HEK293 (cell line): ENCODE measurements at regions not wholly inside any gene's neighbourhood (a gene's known extent, or its start where the extent isn't known, plus 50 kb on each side); places are given as distances from the start of the nearest gene placed in this dataset.

Source experiments
- KLF8 ChIP-seq: fragments of 450-650 bp; formaldehyde crosslinking; IDR thresholded peaks from 2 replicates; pipeline ENCODE4 v1.5.1; 2016; ENCODE audit warnings: missing biosample characterization, missing genetic modification characterization
- REPIN1 ChIP-seq: fragments of 450-650 bp; formaldehyde crosslinking; IDR thresholded peaks from 2 replicates; pipeline ENCODE4 v1.5.1; 2017; ENCODE audit warnings: missing biosample characterization, missing genetic modification characterization, low read depth
- ZBTB20 ChIP-seq: fragments of 450-650 bp; formaldehyde crosslinking; IDR thresholded peaks from 2 replicates; pipeline ENCODE4 v1.5.1; 2016; ENCODE audit warnings: missing biosample characterization, missing genetic modification characterization
- ZFP41 ChIP-seq: fragments of 450-650 bp; formaldehyde crosslinking; IDR thresholded peaks from 2 replicates; pipeline ENCODE4 v1.5.1; 2016; ENCODE audit warnings: missing biosample characterization, missing genetic modification characterization, borderline replicate concordance
- ZNF138 ChIP-seq: fragments of 450-650 bp; formaldehyde crosslinking; IDR thresholded peaks from 2 replicates; pipeline ENCODE4 v1.5.1; 2016; ENCODE audit warnings: missing biosample characterization, missing genetic modification characterization, borderline replicate concordance
- ZNF274 ChIP-seq, 2 experiments: fragments of 200-500 bp in 1 of 2; fragments of 450-650 bp in 1 of 2; sonication (Bioruptor generic) in 1 of 2; formaldehyde crosslinking in 1 of 2; IDR thresholded peaks; 2 replicates each; pipeline versions ENCODE4 v1.5.1 to v1.6.1; 2014 to 2016; ENCODE audit warnings: borderline replicate concordance in 1 of 2, inconsistent platforms in 1 of 2, low read length in 1 of 2, missing biosample characterization in 1 of 2, missing genetic modification characterization in 1 of 2
- ZNF366 ChIP-seq: fragments of 450-650 bp; formaldehyde crosslinking; conservative IDR thresholded peaks from 2 replicates; pipeline ENCODE4 v1.5.1; 2016; ENCODE audit warnings: missing biosample characterization, missing genetic modification characterization
- ZNF423 ChIP-seq: fragments of 450-650 bp; formaldehyde crosslinking; IDR thresholded peaks from 2 replicates; pipeline ENCODE4 v1.5.1; 2016; ENCODE audit warnings: missing biosample characterization, missing genetic modification characterization
- ZNF549 ChIP-seq: fragments of 450-650 bp; IDR thresholded peaks from 2 replicates; pipeline ENCODE4 v1.5.1; 2018; ENCODE audit warnings: missing biosample characterization, missing genetic modification characterization, mild to moderate bottlenecking, inconsistent platforms, moderate library complexity
- TF ChIP-seq, protein P1 (sequence below): fragments of 450-650 bp; formaldehyde crosslinking; IDR thresholded peaks from 2 replicates; pipeline ENCODE4 v1.5.1; 2017; ENCODE audit warnings: missing biosample characterization, missing genetic modification characterization
- TF ChIP-seq, protein P2 (sequence below): fragments of 450-650 bp; formaldehyde crosslinking; IDR thresholded peaks from 2 replicates; pipeline ENCODE4 v1.5.1; 2016; ENCODE audit warnings: missing biosample characterization, missing genetic modification characterization
- TF ChIP-seq, protein P3 (sequence below): fragments of 450-650 bp; formaldehyde crosslinking; IDR thresholded peaks from 2 replicates; pipeline ENCODE4 v1.5.1; 2016; ENCODE audit warnings: missing biosample characterization, missing genetic modification characterization
- TF ChIP-seq, protein P4 (sequence below): fragments of 450-650 bp; formaldehyde crosslinking; IDR thresholded peaks from 2 replicates; pipeline ENCODE4 v1.5.1; 2016; ENCODE audit warnings: missing biosample characterization, missing genetic modification characterization

DNA sequence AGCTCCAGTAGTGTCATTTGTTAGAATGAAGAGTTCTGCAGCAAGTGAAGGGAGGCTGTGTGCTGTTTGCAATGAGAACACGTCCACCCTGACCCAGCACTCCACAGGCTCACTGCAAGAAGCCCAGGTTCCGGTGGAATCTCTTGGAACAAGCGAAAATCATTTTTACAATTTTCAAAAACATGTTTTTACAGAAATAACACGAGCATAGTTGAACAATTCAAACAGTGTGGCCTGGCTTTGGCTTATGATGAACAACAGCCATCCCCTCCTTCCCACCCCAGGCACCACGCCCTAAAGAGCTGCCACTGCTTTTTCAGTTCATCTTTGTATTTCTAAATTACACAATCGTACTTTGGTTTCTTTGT, 59.5 kb upstream of the KY start:
- TF ChIP-seq ZBTB20 (tag by site-specific recombination) (no peak), ZNF366 (tag by site-specific recombination) (no peak), ZNF423 (tag by site-specific recombination) (no peak), ZNF274 (IDR thresholded peaks at IDR 0.05; ENCODE audit: low read length) (no peak), ZNF274 (tag by site-specific recombination; IDR thresholded peaks at IDR 0.05; ENCODE audit: borderline replicate concordance) (no peak), ZFP41 (tag by site-specific recombination) (no peak), KLF8 (no peak), ZNF549 (tag by site-specific recombination) (no peak), ZNF138 (no peak), REPIN1 (tag by site-specific recombination) (no peak)
- TF ChIP-seq, protein P1, sequence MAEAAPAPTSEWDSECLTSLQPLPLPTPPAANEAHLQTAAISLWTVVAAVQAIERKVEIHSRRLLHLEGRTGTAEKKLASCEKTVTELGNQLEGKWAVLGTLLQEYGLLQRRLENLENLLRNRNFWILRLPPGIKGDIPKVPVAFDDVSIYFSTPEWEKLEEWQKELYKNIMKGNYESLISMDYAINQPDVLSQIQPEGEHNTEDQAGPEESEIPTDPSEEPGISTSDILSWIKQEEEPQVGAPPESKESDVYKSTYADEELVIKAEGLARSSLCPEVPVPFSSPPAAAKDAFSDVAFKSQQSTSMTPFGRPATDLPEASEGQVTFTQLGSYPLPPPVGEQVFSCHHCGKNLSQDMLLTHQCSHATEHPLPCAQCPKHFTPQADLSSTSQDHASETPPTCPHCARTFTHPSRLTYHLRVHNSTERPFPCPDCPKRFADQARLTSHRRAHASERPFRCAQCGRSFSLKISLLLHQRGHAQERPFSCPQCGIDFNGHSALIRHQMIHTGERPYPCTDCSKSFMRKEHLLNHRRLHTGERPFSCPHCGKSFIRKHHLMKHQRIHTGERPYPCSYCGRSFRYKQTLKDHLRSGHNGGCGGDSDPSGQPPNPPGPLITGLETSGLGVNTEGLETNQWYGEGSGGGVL = no peak
- TF ChIP-seq, protein P2, sequence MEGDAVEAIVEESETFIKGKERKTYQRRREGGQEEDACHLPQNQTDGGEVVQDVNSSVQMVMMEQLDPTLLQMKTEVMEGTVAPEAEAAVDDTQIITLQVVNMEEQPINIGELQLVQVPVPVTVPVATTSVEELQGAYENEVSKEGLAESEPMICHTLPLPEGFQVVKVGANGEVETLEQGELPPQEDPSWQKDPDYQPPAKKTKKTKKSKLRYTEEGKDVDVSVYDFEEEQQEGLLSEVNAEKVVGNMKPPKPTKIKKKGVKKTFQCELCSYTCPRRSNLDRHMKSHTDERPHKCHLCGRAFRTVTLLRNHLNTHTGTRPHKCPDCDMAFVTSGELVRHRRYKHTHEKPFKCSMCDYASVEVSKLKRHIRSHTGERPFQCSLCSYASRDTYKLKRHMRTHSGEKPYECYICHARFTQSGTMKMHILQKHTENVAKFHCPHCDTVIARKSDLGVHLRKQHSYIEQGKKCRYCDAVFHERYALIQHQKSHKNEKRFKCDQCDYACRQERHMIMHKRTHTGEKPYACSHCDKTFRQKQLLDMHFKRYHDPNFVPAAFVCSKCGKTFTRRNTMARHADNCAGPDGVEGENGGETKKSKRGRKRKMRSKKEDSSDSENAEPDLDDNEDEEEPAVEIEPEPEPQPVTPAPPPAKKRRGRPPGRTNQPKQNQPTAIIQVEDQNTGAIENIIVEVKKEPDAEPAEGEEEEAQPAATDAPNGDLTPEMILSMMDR (tag by site-specific recombination) = no peak
- TF ChIP-seq, protein P3, sequence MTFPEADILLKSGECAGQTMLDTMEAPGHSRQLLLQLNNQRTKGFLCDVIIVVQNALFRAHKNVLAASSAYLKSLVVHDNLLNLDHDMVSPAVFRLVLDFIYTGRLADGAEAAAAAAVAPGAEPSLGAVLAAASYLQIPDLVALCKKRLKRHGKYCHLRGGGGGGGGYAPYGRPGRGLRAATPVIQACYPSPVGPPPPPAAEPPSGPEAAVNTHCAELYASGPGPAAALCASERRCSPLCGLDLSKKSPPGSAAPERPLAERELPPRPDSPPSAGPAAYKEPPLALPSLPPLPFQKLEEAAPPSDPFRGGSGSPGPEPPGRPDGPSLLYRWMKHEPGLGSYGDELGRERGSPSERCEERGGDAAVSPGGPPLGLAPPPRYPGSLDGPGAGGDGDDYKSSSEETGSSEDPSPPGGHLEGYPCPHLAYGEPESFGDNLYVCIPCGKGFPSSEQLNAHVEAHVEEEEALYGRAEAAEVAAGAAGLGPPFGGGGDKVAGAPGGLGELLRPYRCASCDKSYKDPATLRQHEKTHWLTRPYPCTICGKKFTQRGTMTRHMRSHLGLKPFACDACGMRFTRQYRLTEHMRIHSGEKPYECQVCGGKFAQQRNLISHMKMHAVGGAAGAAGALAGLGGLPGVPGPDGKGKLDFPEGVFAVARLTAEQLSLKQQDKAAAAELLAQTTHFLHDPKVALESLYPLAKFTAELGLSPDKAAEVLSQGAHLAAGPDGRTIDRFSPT (tag by site-specific recombination) = no peak
- TF ChIP-seq, protein P4, sequence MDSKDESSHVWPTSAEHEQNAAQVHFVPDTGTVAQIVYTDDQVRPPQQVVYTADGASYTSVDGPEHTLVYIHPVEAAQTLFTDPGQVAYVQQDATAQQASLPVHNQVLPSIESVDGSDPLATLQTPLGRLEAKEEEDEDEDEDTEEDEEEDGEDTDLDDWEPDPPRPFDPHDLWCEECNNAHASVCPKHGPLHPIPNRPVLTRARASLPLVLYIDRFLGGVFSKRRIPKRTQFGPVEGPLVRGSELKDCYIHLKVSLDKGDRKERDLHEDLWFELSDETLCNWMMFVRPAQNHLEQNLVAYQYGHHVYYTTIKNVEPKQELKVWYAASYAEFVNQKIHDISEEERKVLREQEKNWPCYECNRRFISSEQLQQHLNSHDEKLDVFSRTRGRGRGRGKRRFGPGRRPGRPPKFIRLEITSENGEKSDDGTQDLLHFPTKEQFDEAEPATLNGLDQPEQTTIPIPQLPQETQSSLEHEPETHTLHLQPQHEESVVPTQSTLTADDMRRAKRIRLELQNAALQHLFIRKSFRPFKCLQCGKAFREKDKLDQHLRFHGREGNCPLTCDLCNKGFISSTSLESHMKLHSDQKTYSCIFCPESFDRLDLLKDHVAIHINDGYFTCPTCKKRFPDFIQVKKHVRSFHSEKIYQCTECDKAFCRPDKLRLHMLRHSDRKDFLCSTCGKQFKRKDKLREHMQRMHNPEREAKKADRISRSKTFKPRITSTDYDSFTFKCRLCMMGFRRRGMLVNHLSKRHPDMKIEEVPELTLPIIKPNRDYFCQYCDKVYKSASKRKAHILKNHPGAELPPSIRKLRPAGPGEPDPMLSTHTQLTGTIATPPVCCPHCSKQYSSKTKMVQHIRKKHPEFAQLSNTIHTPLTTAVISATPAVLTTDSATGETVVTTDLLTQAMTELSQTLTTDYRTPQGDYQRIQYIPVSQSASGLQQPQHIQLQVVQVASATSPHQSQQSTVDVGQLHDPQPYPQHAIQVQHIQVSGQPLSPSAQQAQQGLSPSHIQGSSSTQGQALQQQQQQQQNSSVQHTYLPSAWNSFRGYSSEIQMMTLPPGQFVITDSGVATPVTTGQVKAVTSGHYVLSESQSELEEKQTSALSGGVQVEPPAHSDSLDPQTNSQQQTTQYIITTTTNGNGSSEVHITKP (tag by site-specific recombination) = no peak
